ENCODE measurements at regions not wholly inside any gene's neighbourhood (a gene's known extent, or its start where the extent isn't known, plus 50 kb on each side); places are given as distances from the start of the nearest gene placed in this dataset.

GRCh38 chr2:146295080-146295670 is 1549.7 kb upstream of the ACVR2A start:
- DNase-seq = no peak

DNA sequence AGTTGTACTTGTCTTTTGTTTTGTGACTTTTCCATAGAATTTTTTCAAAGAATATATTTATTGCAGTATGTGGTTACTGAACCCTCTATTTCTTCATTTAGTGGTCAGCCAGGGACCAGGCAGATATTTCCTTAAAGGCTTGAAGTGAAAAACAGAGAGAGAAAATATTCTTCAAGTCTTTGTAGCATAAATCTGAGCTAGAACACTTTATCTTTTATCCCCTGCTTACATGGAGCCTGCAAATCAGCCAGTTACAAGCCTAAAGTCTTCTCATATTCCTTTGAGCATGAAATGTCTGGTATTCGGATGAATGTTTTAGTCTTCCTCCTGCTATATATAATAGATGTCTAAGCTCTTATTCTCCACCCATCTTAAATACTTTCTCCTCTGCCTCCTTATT is 1557.5 kb upstream of the ACVR2A start:
- no peak for DNase-seq

DNA sequence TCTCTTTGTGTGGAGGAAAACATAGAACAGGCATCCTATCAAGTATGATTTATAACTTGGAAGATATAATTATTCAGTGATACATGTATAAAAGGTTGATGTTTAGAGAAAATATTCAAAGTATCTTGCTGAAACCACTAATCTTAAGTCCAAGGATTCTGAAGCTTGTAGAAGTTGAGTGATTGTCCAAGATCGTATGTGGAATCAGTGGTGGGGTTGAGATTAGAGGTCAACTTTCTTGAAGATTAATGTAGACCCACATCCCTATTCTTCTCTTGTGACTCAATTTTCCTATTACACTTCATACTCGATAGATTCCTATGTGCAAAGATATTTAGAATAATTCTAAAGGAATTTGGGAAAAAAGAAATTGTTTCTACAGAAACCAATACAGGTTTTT is 1565.9 kb upstream of the ACVR2A start:
- no peak for DNase-seq

GRCh38 chr2:146271131-146271831 is 1573.5 kb upstream of the ACVR2A start:
- no peak for DNase-seq

DNA sequence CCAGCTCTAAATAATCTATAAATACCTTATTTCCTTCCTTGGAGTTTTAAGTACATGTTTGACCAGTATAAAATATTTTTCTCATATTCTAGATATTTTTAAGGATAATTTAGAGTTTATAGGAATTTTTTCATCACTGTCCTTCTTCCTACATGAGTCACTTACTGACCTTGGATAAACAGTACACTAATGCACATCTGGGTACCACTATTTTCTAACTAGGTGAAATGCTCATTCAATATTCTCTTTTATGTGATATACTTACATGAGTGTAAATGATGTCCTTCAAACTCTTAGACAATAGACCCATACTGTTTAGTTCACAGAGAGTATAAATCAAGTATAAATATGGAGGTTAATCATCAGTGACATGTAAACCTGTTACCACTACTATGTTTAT is 1574.2 kb upstream of the ACVR2A start:
- DNase-seq = no peak

DNA sequence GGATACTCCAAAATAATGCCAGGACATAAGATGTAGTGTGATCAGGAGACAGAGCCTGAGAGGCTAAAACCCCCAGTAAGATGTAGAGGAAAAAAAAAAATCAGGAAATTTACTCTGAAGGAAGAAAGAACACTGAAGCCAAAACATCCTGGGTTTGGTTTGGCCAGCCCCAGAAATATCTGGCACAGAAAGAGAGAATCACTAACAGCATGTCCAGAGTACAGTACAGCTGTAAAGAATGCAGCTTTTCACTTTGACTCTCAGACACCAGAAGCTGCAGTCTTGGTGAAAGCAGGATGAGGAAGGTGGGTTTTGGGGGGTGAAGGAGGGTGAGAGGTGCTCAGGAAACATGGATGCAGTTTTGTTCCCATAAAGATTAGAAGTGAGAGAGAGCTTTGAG is 1577.7 kb upstream of the ACVR2A start:
- DNase-seq = no peak

DNA sequence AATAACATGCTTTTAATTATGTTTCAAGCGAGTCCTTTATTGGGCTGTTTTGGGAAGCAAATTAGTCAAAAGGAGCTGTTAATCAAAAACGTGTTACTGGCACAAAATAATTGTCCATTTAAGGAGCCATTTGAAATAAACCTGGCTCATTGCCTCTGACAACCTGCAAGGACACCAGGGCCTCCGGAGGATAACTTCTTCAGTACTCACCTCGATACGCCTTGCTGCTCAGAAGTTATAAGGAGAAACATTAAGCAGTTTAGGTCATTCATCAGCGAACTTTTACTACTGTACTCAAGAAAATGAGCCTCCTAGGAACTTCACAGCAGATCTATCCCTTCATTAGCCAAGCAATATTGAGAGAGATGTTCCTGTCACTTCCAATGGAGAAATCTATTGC is 1579.2 kb upstream of the ACVR2A start:
- DNase-seq = no peak

DNA sequence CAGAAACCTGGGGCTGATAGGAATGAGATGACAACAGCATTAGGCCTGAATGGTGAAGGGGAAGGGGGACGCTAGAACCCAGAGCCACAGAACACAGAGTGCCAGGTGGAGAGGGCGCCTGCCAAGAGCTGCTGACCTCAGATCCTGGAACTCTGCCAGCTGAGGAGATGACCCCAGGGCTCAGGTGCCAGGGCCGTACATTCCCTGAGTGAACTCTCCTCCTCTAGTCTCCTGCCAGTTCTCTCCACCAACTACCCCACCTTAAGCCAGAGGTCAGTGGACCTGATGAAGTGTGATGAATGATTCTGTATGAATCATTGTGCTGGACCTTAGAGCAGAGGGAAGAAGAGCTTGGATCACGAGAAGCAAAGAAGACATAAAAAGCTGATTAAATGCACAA is 1582.2 kb upstream of the ACVR2A start:
- no peak for DNase-seq

GRCh38 chr2:146260551-146260950 is 1584.3 kb upstream of the ACVR2A start:
- DNase-seq = no peak

- DNase-seq = no peak
Measured at GRCh38 chr2:146259816-146260215, 1585.0 kb upstream of the ACVR2A start.

DNA sequence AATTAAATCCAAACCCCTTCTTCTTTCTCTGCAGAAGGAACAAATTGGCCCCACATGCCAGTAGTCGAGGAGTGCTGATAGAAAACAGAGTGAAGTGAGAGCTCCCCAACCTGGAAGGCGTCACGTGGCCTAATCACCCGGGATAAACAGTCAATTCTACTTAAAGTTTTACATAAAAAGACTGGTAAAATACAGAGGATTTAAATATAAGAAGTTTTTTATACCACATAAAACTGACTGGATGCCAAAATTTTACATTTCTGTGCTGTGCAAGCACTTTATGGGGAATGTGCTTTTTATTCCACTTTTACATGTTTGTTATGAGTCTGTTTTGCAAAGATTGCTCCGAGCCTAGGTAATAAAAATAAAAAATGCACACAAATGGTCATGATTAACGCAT is 1586.8 kb upstream of the ACVR2A start:
- no peak for DNase-seq

DNA sequence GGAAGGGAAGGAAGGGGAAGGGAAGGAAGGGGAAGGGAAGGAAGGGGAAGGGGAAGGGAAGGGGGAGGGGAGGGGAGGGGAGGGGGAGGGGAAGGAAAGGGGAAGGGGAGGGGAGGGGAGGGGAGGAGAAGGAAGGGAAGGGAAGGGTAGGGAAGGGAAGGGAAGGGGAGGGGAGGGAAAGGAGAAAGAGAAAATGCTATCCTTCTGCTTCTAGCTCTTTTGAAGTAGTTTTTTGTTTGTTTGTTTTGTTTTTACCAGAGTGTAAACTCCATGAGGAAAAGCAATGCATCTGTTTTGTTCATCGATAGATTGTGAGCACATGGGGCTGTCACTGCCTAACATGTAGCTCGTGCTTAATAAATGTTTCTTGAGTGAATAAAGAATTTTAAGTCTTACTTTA is 1592.7 kb upstream of the ACVR2A start:
- DNase-seq = no peak

GRCh38 chr2:146251328-146251727 is 1593.5 kb upstream of the ACVR2A start:
- no peak for DNase-seq

DNA sequence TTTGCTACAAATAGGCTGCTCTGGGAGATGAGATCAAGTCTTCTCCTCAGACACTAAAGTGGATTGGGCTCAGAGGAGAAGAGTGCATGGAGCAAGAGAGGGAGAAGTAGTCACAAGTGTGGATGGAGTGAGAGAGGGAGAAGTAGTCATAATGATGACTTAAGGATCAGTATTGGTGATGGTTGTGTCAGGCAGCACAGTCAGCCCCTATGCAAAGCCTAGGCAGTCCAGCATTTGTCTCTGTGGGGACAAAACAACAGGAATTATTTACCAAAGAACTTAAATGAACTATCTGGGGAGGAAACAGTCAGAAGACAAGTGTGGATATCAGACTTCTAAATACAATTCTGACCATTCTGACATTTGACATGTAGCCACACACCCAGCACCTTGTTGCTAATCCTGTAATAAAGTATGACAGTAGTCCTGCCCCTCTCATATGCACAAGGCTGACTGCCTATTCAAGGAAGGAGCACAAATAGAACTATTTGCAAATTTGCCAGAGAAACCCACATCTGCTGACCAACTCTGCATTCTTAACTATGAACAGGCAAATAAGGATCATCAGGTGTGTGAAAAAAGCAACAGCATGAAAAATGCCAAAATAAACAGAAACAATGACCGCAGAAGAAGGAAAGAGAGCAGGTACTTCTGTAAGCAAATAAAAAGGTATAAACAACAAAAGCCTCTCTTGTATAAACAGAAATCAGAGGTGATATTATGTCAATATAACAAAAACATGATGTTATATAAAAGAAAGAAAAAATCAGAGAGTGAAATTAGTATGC is 1597.9 kb upstream of the ACVR2A start:
- no peak for DNase-seq

DNA sequence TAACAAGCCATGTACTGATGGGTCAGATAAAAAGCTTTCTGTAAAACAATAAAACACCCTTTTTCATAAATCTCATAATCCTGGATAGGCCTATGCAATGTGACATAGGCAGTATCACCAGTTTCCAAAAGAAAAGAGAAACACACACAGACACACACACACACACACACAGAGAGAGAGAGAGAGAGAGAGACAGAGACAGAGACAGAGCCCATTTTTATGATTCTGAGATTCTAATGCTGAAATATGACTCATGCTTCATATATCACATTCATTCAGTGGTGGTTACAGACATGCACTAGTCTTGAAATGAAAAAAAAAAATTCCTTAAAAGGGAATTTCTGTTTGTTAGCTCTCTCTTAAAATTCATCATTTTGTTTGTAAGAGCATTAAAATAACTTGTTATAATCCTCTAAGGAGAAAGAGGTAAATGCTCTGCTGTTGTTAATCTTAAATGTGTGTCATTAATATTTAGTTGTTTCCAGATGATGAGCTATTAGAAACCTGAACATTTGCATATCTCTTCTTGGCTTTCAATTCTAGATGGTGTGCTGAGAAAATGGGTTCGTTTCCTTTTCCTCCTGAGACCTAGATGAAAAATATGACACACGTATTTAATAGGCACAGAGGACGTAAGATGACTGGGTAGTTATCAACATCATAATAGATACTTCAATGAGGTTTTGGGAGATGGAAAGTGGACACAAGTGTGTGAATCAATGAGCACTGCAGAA is 1598.7 kb upstream of the ACVR2A start:
- no peak for DNase-seq

GRCh38 chr2:146244830-146245229 is 1600.0 kb upstream of the ACVR2A start:
- DNase-seq = no peak

DNA sequence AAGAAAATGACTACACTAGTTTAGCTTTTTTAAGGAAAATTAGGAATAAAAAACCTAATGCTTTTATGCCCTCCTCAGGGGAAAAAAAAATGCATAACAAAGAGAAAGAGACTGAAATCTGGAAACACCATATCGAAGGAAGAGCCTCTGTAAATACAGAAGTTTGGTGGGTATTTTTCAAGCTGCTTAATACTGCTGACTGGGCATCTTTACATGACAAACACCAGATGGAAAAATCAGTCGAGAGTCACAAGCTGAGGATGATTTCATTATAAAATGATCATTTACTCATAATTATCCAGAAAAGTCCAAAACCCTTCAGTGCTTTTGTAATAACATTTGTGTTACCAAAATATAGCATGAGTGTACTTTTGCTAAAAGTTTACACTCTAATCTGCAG is 1600.7 kb upstream of the ACVR2A start:
- no peak for DNase-seq

DNA sequence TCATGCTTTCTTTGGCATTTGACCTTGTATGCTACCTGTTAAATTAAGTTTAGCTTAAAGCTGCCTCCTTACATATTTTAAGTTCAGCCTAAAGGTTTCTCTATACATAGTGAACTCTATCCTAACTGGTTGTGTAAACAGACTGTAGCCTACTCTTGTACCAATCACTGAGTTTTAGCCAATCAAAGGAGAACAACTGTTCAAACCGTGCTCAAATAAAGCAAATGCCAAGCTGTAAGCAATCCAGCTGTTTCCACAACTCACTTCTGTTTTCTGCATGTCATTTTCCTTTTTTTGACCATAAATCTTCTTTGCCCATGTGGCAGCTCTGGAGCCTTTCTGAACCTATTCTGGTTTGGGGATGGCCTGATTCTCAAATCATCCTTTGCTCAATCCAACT is 1603.8 kb upstream of the ACVR2A start:
- DNase-seq = no peak

- DNase-seq = no peak
Measured at GRCh38 chr2:146240391-146240790, 1604.4 kb upstream of the ACVR2A start.

DNA sequence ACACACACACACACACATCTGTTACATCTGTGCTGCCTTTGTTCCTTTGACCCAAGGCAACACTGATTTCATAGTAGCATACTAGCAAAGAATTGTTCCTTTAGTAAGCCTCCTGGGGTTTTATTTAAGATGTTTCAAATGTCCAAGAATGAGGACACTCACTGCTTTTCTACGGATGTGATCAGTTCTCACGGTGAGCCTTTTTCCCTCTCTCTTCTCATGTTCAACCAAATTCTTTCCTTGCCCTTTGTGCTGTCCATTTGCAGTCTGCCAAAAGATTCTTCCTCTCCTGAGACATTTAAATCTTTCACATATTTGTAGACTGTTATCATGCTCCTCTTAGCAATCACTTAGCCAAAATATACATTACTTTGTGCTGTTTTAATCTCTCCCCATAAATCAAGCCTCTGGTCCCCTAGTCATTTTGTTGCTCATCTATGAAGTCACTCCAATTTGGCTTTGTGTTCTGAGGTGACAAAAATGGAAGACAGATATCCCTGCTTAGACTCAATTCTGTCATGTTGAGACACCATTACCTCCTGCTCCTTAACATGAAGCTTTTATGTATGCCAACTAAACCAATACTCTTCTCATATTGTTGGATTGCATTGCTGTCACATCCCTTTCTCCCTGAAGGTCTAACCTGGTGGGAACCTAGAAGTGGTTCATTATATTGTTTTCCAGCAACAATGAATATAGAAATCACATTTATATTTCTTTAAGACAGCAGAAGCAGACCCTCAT is 1605.3 kb upstream of the ACVR2A start:
- DNase-seq = no peak

DNA sequence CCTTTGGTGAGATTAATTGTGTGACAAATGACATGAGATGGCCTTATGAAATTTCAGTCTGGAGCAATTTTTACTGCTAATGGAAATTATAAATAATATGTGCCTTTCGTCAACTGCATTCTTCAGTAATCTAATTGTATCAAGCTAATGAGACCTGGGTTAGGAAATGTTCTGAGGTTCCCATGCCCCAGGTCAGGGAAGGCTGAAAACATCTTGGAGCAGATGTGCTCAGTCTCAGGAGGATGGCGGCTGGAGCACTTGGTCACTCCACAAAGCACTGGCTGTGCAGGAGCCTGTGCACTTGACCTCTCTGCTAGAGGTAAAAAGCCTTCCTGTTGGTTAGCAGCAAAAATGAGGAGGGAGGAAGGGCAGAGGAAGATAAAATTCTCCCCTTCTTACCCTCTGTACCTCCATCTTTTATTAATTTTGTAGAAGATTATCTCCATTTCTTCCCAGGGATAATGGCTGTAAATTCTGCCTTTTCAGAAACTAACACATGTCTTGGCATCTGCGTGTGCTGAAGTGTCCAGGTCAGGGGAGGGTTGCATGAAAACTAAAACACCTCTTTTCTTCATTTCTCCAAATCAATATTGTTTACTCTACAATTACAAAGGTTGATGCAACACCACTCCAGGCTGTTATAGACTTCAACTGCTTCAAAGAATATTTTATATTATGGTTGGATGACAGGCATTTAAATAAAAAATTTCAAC is 1606.4 kb upstream of the ACVR2A start:
- DNase-seq = no peak

DNA sequence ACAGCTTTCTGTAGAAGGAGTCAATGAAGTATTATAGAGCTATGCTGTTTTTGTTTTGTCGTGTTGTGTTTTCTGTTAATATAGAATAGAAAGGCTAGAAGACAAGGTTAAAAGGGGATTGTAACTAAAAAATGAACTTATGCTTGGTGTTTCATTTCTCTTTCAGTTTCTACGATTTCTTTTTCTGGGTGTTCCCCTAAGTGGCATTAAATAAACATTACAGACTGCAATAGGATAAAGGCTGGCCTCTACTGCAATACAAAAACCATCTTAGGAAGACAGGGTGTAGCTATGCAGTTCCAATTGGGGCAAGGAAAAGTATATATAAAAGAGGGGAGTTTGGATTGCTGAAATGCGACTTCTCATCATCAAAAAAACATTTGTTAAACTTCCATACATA is 1609.7 kb upstream of the ACVR2A start:
- DNase-seq = no peak
